ENCODE measurements at regions not wholly inside any gene's neighbourhood (a gene's known extent, or its start where the extent isn't known, plus 50 kb on each side); places are given as distances from the start of the nearest gene placed in this dataset.

- H3K4me2 ChIP-seq (ENCODE audit: low read depth, low read length, poor library complexity, severe bottlenecking) = no peak overlapping the region
- H3K27me3 ChIP-seq (ENCODE audit: low read length) = no peaks in the 10 kb centered on the region
- no peak overlapping the region for H3K9ac ChIP-seq (ENCODE audit: low read length)
- no peak overlapping the region for H3K27ac ChIP-seq (ENCODE audit: low read depth, low read length)
- no peaks in the 10 kb centered on the region for H3K9me2 ChIP-seq (replicated peaks; ENCODE audit: insufficient read depth, low read length)
- H3K36me3 ChIP-seq (ENCODE audit: low read length) = no peaks in the 10 kb centered on the region
- no peaks in the 10 kb centered on the region for H4K20me1 ChIP-seq (ENCODE audit: low read depth, low read length)
- TF ChIP-seq, protein P1, sequence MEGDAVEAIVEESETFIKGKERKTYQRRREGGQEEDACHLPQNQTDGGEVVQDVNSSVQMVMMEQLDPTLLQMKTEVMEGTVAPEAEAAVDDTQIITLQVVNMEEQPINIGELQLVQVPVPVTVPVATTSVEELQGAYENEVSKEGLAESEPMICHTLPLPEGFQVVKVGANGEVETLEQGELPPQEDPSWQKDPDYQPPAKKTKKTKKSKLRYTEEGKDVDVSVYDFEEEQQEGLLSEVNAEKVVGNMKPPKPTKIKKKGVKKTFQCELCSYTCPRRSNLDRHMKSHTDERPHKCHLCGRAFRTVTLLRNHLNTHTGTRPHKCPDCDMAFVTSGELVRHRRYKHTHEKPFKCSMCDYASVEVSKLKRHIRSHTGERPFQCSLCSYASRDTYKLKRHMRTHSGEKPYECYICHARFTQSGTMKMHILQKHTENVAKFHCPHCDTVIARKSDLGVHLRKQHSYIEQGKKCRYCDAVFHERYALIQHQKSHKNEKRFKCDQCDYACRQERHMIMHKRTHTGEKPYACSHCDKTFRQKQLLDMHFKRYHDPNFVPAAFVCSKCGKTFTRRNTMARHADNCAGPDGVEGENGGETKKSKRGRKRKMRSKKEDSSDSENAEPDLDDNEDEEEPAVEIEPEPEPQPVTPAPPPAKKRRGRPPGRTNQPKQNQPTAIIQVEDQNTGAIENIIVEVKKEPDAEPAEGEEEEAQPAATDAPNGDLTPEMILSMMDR (IDR thresholded peaks at IDR 0.05; ENCODE audit: insufficient read depth, low read length, poor library complexity, severe bottlenecking) = no peak
- TF ChIP-seq EZH2phosphoT487 (conservative IDR thresholded peaks at IDR 0.05; ENCODE audit: low read length) = no peak
- H3K79me2 ChIP-seq (ENCODE audit: insufficient read depth, low read length) = no peaks in the 10 kb centered on the region
- H2AFZ ChIP-seq (ENCODE audit: low read depth, low read length, severe bottlenecking) = no peak overlapping the region
- no peaks in the 10 kb centered on the region for H3K9me3 ChIP-seq (ENCODE audit: insufficient read depth, low read length)
- H3F3A ChIP-seq (ENCODE audit: insufficient read depth) = no peaks in the 10 kb centered on the region
- H3K4me3 ChIP-seq (ENCODE audit: insufficient read depth, low read length, poor library complexity, severe bottlenecking) = no peak overlapping the region
These were observed 118.7 kb upstream of the RRP15 start for GRCh38 chr1:218166268-218166945.

DNA sequence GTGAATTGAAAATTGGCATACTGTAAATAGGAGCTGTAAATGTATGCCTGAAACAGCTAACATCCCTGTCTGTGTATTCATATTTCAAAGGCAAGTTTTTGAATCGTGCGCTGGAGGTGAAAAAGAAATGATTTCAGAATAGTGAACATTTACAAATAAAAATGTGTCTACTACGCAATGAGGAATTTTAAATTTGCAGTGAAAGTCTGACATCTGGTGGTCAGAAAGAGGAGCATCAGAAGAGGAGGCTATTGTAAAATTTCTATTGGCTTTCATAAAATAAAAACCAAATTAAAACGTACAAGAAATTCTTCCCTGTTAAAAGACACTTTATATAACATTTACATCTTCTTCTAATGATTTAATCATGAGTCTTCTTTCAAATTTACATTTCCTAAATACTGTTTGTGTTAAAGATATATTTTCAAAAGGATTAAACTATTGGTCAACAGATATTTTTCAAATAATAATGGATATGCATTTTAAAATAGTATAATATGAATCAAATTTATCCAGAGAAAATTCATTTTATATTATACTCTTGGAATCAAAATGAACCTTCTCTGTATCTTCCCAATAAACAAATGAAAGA is 113.7 kb upstream of the RRP15 start:
- Histone ChIP-seq H3K27ac (ENCODE audit: low read depth, low read length) (no peak overlapping the region), H3K9me2 (replicated peaks; ENCODE audit: insufficient read depth, low read length) (no peaks in the 10 kb centered on the region), H3K79me2 (ENCODE audit: insufficient read depth, low read length) (no peaks in the 10 kb centered on the region), H3K9ac (ENCODE audit: low read length) (no peak overlapping the region), H3K36me3 (ENCODE audit: low read length) (no peaks in the 10 kb centered on the region), H3K9me3 (ENCODE audit: insufficient read depth, low read length) (no peaks in the 10 kb centered on the region), H4K20me1 (ENCODE audit: low read depth, low read length) (no peaks in the 10 kb centered on the region), H3F3A (ENCODE audit: insufficient read depth) (no peaks in the 10 kb centered on the region), H3K4me2 (ENCODE audit: low read depth, low read length, poor library complexity, severe bottlenecking) (no peak overlapping the region), H3K27me3 (ENCODE audit: low read length) (no peaks in the 10 kb centered on the region), H2AFZ (ENCODE audit: low read depth, low read length, severe bottlenecking) (no peak overlapping the region), H3K4me3 (ENCODE audit: insufficient read depth, low read length, poor library complexity, severe bottlenecking) (no peak overlapping the region)
- TF ChIP-seq, protein P1 (IDR thresholded peaks at IDR 0.05; ENCODE audit: insufficient read depth, low read length, poor library complexity, severe bottlenecking) = peak; percentile 54
- TF ChIP-seq EZH2phosphoT487 (conservative IDR thresholded peaks at IDR 0.05; ENCODE audit: low read length) = no peak

DNA sequence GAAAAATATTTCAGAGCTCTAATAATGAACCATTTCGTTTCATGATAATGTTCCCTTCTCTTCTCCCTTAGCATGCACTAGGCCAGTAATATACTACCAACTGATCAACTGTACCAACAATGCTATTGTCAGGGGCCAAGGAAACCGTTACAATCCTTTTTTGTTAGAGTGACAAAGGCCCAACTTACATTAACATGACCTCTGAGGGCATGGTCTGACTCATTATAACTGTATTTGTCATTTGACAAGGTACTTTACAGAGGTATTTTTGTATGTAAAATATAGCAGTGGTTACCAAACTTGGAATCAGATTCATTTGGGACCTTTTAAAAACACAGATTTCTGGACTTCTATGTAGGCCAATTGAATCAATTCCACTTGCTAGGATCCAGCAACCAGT is 102.6 kb upstream of the RRP15 start:
- no peaks in the 10 kb centered on the region for H3K9me2 ChIP-seq (replicated peaks; ENCODE audit: insufficient read depth, low read length)
- no peaks in the 10 kb centered on the region for H3K36me3 ChIP-seq (ENCODE audit: low read length)
- H3K27me3 ChIP-seq (ENCODE audit: low read length) = no peaks in the 10 kb centered on the region
- no peak overlapping the region for H3K4me2 ChIP-seq (ENCODE audit: low read depth, low read length, poor library complexity, severe bottlenecking)
- no peaks in the 10 kb centered on the region for H4K20me1 ChIP-seq (ENCODE audit: low read depth, low read length)
- no peaks in the 10 kb centered on the region for H3F3A ChIP-seq (ENCODE audit: insufficient read depth)
- H3K79me2 ChIP-seq (ENCODE audit: insufficient read depth, low read length) = no peaks in the 10 kb centered on the region
- no peaks in the 10 kb centered on the region for H3K9me3 ChIP-seq (ENCODE audit: insufficient read depth, low read length)
- no peak overlapping the region for H3K27ac ChIP-seq (ENCODE audit: low read depth, low read length)
- no peak overlapping the region for H3K4me3 ChIP-seq (ENCODE audit: insufficient read depth, low read length, poor library complexity, severe bottlenecking)
- H2AFZ ChIP-seq (ENCODE audit: low read depth, low read length, severe bottlenecking) = no peak overlapping the region
- H3K9ac ChIP-seq (ENCODE audit: low read length) = no peak overlapping the region
- TF ChIP-seq, protein P1 (IDR thresholded peaks at IDR 0.05; ENCODE audit: insufficient read depth, low read length, poor library complexity, severe bottlenecking) = no peak
- no peak for TF ChIP-seq EZH2phosphoT487 (conservative IDR thresholded peaks at IDR 0.05; ENCODE audit: low read length)
